ENCODE measurements at regions not wholly inside any gene's neighbourhood (a gene's known extent, or its start where the extent isn't known, plus 50 kb on each side); places are given as distances from the start of the nearest gene placed in this dataset.

GRCh38 chr4:148893095-148893494 is 450.9 kb upstream of the NR3C2 start:
- TF ChIP-seq SETDB1 (IDR thresholded peaks at IDR 0.05; ENCODE audit: insufficient read length, low read length) = no peak
- TF ChIP-seq ZNF174 (tag by site-specific recombination; IDR thresholded peaks at IDR 0.05) = no peak
- TF ChIP-seq CTCF (tag by site-specific recombination; IDR thresholded peaks at IDR 0.05) = no peak
- TF ChIP-seq ZNF629 (tag by site-specific recombination; IDR thresholded peaks at IDR 0.05) = no peak
- no peak for TF ChIP-seq ZNF112 (tag by site-specific recombination; IDR thresholded peaks at IDR 0.05)
- no peak for TF ChIP-seq ZNF274 (IDR thresholded peaks at IDR 0.05; ENCODE audit: low read length)
- TF ChIP-seq ZNF274 (tag by site-specific recombination; IDR thresholded peaks at IDR 0.05; ENCODE audit: borderline replicate concordance) = no peak
- TF ChIP-seq ZNF155 (tag by site-specific recombination; IDR thresholded peaks at IDR 0.05) = no peak
- TF ChIP-seq GLIS1 (tag by site-specific recombination; IDR thresholded peaks at IDR 0.05) = no peak
- no peak for TF ChIP-seq ZBTB1 (tag by site-specific recombination; IDR thresholded peaks at IDR 0.05)
- TF ChIP-seq ZNF175 (tag by site-specific recombination; IDR thresholded peaks at IDR 0.05) = no peak
- TF ChIP-seq ZBTB49 (tag by site-specific recombination; IDR thresholded peaks at IDR 0.05; ENCODE audit: low read depth) = no peak
- no peak for TF ChIP-seq ZNF513 (tag by site-specific recombination; IDR thresholded peaks at IDR 0.05)
- TF ChIP-seq REST (tag by site-specific recombination; IDR thresholded peaks at IDR 0.05) = no peak
